ENCODE measurements at regions not wholly inside any gene's neighbourhood (a gene's known extent, or its start where the extent isn't known, plus 50 kb on each side); places are given as distances from the start of the nearest gene placed in this dataset.

- H3K4me3 Mint-ChIP-seq = no peak overlapping the region
- no peak overlapping the region for H3K27ac Mint-ChIP-seq
Observed at GRCh38 chr12:42670719-42671118, 81.2 kb upstream of the PRICKLE1 start.

DNA sequence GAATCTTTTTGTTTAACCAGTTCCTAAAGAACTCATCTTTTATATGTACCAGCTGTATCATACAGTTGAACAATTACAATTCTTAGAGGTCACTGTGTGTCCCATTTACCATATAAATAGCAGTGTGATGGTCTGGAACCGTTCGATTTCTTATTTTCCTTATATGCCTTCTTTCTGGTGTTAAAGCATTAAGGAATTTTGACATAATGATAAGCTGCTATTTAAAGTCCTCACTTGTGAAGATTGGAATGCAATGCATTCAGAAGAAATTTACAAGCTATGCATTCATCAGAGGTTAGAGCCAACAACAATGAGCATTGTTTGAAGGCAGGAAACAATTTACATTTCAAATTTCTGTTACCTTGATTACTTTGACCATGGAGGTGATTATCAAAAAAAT lies 80.0 kb upstream of the PRICKLE1 start:
- ATAC-seq (replicated peaks) = no peak
- H3K4me3 Mint-ChIP-seq = no peak overlapping the region
- no peaks in the 10 kb centered on the region for H3K4me1 Mint-ChIP-seq
- H3K27me3 Mint-ChIP-seq = peaks cover 3% of the 10 kb centered on the region
- no peaks in the 10 kb centered on the region for H3K9me3 Mint-ChIP-seq
- no peaks in the 10 kb centered on the region for H3K36me3 Mint-ChIP-seq (ENCODE audit: low read depth)
- H3K27ac Mint-ChIP-seq = no peak overlapping the region

More at GRCh38 chr12:42670719-42671118, 81.2 kb upstream of the PRICKLE1 start:
- no peaks in the 10 kb centered on the region for H3K4me1 Mint-ChIP-seq
- peaks cover 3% of the 10 kb centered on the region for H3K27me3 Mint-ChIP-seq
- no peak for ATAC-seq (replicated peaks)
- no peaks in the 10 kb centered on the region for H3K36me3 Mint-ChIP-seq (ENCODE audit: low read depth)
- no peaks in the 10 kb centered on the region for H3K9me3 Mint-ChIP-seq

- Mint-ChIP-seq H3K36me3 (ENCODE audit: low read depth) (no peaks in the 10 kb centered on the region), H3K4me3 (no peak overlapping the region), H3K27ac (no peak overlapping the region), H3K4me1 (no peaks in the 10 kb centered on the region), H3K27me3 (peaks cover 8% of the 10 kb centered on the region), H3K9me3 (peaks cover 5% of the 10 kb centered on the region)
- no peak for ATAC-seq (replicated peaks)
Observed at GRCh38 chr12:42666671-42667243, 77.2 kb upstream of the PRICKLE1 start.

DNA sequence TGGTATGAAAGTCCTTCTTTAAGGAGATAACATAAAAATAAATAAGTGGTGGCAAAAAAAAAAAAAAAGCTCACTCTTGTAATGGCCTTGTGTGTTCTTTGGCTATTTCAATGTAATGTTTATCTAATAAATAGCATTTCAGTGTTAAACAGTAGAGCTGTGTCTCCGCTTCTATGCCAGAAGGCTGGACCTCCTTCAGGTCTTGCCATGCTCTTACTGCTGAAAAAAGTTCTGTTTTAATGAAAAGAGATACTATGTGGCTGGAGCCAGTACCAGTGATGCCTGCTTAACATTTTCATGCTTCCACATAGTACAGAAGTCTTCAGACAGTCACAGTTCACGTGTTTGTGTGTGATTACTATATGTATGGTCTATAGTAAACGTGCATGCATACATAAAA lies 74.1 kb upstream of the PRICKLE1 start:
- Mint-ChIP-seq H3K4me1 (no peaks in the 10 kb centered on the region), H3K9me3 (peaks cover 11% of the 10 kb centered on the region), H3K27me3 (peaks cover 8% of the 10 kb centered on the region), H3K27ac (no peak overlapping the region), H3K36me3 (ENCODE audit: low read depth) (no peaks in the 10 kb centered on the region), H3K4me3 (no peak overlapping the region)
- ATAC-seq (replicated peaks) = no peak

- Mint-ChIP-seq H3K27ac (no peak overlapping the region), H3K4me3 (no peak overlapping the region), H3K4me1 (no peaks in the 10 kb centered on the region), H3K27me3 (peaks cover 5% of the 10 kb centered on the region), H3K36me3 (ENCODE audit: low read depth) (no peaks in the 10 kb centered on the region), H3K9me3 (peaks cover 11% of the 10 kb centered on the region)
- ATAC-seq (replicated peaks) = no peak
Observed at GRCh38 chr12:42660968-42661937, 71.7 kb upstream of the PRICKLE1 start.

- Mint-ChIP-seq H3K27ac (no peak overlapping the region), H3K4me3 (no peak overlapping the region), H3K9me3 (peaks cover 11% of the 10 kb centered on the region), H3K4me1 (no peaks in the 10 kb centered on the region), H3K27me3 (peaks cover 5% of the 10 kb centered on the region), H3K36me3 (ENCODE audit: low read depth) (no peaks in the 10 kb centered on the region)
- ATAC-seq (replicated peaks) = no peak
Observed at GRCh38 chr12:42660117-42660516, 70.6 kb upstream of the PRICKLE1 start.

GRCh38 chr12:42652048-42652447 lies 62.5 kb upstream of the PRICKLE1 start:
- H3K27ac Mint-ChIP-seq = no peak overlapping the region
- H3K27me3 Mint-ChIP-seq = no peaks in the 10 kb centered on the region
- H3K4me3 Mint-ChIP-seq = no peak overlapping the region
- no peaks in the 10 kb centered on the region for H3K9me3 Mint-ChIP-seq
- ATAC-seq (replicated peaks) = no peak
- H3K4me1 Mint-ChIP-seq = no peaks in the 10 kb centered on the region
- no peaks in the 10 kb centered on the region for H3K36me3 Mint-ChIP-seq (ENCODE audit: low read depth)

GRCh38 chr12:42648061-42648460 lies 58.5 kb upstream of the PRICKLE1 start:
- Mint-ChIP-seq H3K4me3 (no peak overlapping the region), H3K27ac (no peak overlapping the region), H3K9me3 (no peaks in the 10 kb centered on the region), H3K36me3 (ENCODE audit: low read depth) (no peaks in the 10 kb centered on the region), H3K4me1 (no peaks in the 10 kb centered on the region), H3K27me3 (no peaks in the 10 kb centered on the region)
- ATAC-seq (replicated peaks) = no peak

DNA sequence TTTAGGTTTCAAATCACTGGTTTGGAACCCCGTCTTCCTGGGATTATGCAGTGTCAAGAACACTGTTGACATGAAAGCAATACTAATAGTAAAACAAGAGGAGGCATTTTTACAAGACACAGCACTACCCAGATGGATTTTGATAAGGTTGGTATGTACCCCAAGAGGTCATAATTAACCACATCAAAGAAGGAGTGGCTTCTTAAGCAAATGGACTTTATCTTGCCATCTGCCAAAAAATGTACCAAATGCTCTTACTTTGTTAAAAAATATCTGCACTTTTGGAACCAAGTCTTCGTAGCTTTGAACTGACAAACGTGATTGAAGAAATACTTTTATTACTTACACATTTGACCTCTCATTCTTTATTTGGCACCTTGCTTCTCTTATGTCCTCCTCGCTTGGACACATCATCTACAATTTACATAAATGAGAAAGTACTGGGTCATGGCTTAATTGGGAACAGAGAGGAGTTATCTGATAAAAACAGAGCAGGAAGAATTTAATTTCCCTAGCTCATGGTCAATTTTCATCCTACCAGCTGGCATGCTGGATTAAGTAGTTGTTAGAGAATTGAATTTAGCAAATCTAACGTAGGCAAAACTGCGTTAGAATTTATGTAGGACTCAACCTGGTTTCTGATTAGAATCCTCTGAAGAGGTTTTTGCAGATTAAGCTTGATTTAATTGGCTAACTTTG lies 54.5 kb upstream of the PRICKLE1 start:
- Mint-ChIP-seq H3K27me3 (no peaks in the 10 kb centered on the region), H3K27ac (no peak overlapping the region), H3K36me3 (ENCODE audit: low read depth) (no peaks in the 10 kb centered on the region), H3K4me3 (no peak overlapping the region), H3K4me1 (no peaks in the 10 kb centered on the region), H3K9me3 (no peaks in the 10 kb centered on the region)
- ATAC-seq (replicated peaks) = no peak

DNA sequence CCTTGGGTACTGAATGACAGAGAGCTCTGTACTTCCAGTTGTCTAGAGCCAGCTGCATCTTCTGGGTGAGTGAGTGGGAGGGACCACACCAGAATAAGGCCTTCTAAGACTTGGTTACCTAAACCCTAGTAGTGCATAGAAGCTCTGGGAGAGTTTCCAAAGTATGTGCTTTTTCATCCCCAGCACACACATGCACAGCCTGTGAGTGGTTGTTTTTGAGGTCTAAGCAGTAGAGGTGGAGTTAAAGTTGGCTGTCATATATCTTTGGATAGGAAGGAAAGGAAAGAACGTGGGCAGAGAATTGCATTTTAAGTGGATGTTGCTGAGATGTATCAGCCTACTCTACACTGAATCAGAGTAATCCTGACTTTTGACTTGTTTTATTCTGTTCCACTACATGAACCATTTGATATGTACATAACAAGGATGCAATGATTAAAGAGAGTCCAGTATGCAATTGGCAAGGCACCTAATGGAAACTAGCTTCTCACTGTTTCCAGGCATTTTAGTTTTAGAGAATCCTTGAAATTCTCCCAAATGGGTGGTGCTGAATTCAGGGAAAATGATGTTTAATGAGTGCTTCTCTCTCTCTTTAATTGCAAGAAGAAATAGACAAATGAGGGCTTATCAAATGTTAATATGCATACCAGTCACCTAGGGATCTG lies 51.8 kb upstream of the PRICKLE1 start:
- Mint-ChIP-seq H3K4me3 (no peak overlapping the region), H3K27ac (no peak overlapping the region), H3K4me1 (no peaks in the 10 kb centered on the region), H3K36me3 (ENCODE audit: low read depth) (no peaks in the 10 kb centered on the region), H3K9me3 (no peaks in the 10 kb centered on the region), H3K27me3 (no peaks in the 10 kb centered on the region)
- no peak for ATAC-seq (replicated peaks)

DNA sequence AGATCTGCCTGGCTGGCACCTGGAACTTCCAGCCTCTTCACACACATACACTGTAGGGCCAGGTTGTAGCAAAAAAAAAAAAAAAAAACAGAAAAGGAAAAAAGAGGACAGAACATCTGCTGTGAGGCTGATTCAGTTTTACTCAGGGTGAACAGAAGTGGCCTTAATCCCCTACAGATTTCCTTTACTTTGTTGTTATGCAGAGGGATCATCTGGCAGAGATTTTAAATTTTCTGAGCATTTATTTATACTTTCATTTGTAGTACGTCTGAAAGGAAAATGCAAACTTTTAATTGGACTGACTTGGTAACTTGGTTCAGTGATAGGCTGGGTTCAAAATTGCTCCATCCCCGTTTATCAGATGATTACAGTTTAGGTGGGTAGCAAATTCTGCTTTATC lies 50.8 kb upstream of the PRICKLE1 start:
- H3K4me3 Mint-ChIP-seq = no peak overlapping the region
- no peaks in the 10 kb centered on the region for H3K27me3 Mint-ChIP-seq
- H3K27ac Mint-ChIP-seq = no peak overlapping the region
- ATAC-seq (replicated peaks) = no peak
- no peaks in the 10 kb centered on the region for H3K36me3 Mint-ChIP-seq (ENCODE audit: low read depth)
- H3K9me3 Mint-ChIP-seq = no peaks in the 10 kb centered on the region
- H3K4me1 Mint-ChIP-seq = no peaks in the 10 kb centered on the region

GRCh38 chr12:42639556-42639955 lies 50.0 kb upstream of the PRICKLE1 start:
- ATAC-seq (replicated peaks) = no peak
- H3K27ac Mint-ChIP-seq = no peak overlapping the region
- no peaks in the 10 kb centered on the region for H3K9me3 Mint-ChIP-seq
- H3K27me3 Mint-ChIP-seq = no peaks in the 10 kb centered on the region
- no peak overlapping the region for H3K4me3 Mint-ChIP-seq
- H3K36me3 Mint-ChIP-seq (ENCODE audit: low read depth) = no peaks in the 10 kb centered on the region
- no peaks in the 10 kb centered on the region for H3K4me1 Mint-ChIP-seq

Data from activated T-helper 17 cell treated with anti-CD3 and anti-CD28 coated beads, Interleukin-2, amount 50 U/mL, for 72 hours (primary cell).